ENCODE measurements at regions not wholly inside any gene's neighbourhood (a gene's known extent, or its start where the extent isn't known, plus 50 kb on each side); places are given as distances from the start of the nearest gene placed in this dataset.

DNA sequence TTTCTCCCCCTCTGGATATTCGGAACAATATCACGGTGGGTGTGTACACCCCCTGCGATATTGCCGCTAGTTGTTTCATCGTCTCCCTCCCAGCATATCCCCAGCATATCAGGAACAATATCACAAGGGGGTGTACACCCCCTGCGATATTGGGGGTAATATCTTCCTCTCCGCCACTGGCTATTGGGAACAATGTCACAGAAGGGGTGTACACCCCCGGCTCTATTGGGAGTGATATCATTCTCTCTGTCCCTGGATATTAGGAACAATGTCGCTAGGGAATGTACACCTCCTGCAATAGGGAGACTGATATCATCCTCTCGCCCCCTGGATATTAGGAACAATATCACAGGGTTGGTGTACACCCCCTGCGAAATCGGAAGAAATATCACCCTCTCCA is 1932.0 kb downstream of the SUCLG1 start:
- H3K27me3 ChIP-seq (replicated peaks in 1 of 2; ENCODE audit: control insufficient read depth in 2 of 2, insufficient read depth in 2 of 2, low read length in 1 of 2) = no peaks in the 10 kb centered on the region
- no peak overlapping the region for H3K4me3 ChIP-seq
- no peak overlapping the region for H2AFZ ChIP-seq (ENCODE audit: control insufficient read depth, low read depth, low read length)
- ChIA-PET RAD21 (ENCODE audit: unreplicated experiment) (no interaction called here), SMC1A (ENCODE audit: uncharacterized antibody, unreplicated experiment) (no interaction called here), CTCF (no interaction called here), POLR2A (no interaction called here)
- ATAC-seq = no peak
- no peaks in the 10 kb centered on the region for H3K36me3 ChIP-seq (ENCODE audit: control insufficient read depth in 2 of 2, insufficient read depth in 2 of 2, low read length in 1 of 2)
- no peak for DNase-seq (ENCODE audit: low read depth, low spot score)
- H3K4me2 ChIP-seq (ENCODE audit: control insufficient read depth, insufficient read depth) = no peak overlapping the region
- TF ChIP-seq RB1 (IDR thresholded peaks at IDR 0.05; ENCODE audit: borderline replicate concordance) (no peak), ZNF384 (IDR thresholded peaks at IDR 0.05; ENCODE audit: borderline replicate concordance, low read depth, low read length) (no peak), RAD21 (IDR thresholded peaks at IDR 0.05; ENCODE audit: insufficient read depth, low read depth, low read length) (no peak), POLR2AphosphoS5 (IDR thresholded peaks at IDR 0.05; ENCODE audit: low read length) (no peak), SMAD1 (IDR thresholded peaks at IDR 0.05; ENCODE audit: low read depth, partially characterized antibody) (no peak), BRCA1 (IDR thresholded peaks at IDR 0.05; ENCODE audit: low read depth, low read length) (no peak), ZBED1 (IDR thresholded peaks at IDR 0.05; ENCODE audit: borderline replicate concordance) (no peak), IKZF1 (conservative IDR thresholded peaks at IDR 0.05) (no peak), EED (IDR thresholded peaks at IDR 0.05; ENCODE audit: low read depth) (no peak), SP1 (IDR thresholded peaks at IDR 0.05; ENCODE audit: low read depth, low read length) (no peak), MTA2 (IDR thresholded peaks at IDR 0.05; ENCODE audit: low read depth) (no peak), PAX5 (IDR thresholded peaks at IDR 0.05; ENCODE audit: borderline replicate concordance, low read depth, low read length) (no peak), CREM (IDR thresholded peaks at IDR 0.05; ENCODE audit: low read depth) (no peak), DPF2 (IDR thresholded peaks at IDR 0.05) (no peak)
- TF ChIP-seq, protein P1, sequence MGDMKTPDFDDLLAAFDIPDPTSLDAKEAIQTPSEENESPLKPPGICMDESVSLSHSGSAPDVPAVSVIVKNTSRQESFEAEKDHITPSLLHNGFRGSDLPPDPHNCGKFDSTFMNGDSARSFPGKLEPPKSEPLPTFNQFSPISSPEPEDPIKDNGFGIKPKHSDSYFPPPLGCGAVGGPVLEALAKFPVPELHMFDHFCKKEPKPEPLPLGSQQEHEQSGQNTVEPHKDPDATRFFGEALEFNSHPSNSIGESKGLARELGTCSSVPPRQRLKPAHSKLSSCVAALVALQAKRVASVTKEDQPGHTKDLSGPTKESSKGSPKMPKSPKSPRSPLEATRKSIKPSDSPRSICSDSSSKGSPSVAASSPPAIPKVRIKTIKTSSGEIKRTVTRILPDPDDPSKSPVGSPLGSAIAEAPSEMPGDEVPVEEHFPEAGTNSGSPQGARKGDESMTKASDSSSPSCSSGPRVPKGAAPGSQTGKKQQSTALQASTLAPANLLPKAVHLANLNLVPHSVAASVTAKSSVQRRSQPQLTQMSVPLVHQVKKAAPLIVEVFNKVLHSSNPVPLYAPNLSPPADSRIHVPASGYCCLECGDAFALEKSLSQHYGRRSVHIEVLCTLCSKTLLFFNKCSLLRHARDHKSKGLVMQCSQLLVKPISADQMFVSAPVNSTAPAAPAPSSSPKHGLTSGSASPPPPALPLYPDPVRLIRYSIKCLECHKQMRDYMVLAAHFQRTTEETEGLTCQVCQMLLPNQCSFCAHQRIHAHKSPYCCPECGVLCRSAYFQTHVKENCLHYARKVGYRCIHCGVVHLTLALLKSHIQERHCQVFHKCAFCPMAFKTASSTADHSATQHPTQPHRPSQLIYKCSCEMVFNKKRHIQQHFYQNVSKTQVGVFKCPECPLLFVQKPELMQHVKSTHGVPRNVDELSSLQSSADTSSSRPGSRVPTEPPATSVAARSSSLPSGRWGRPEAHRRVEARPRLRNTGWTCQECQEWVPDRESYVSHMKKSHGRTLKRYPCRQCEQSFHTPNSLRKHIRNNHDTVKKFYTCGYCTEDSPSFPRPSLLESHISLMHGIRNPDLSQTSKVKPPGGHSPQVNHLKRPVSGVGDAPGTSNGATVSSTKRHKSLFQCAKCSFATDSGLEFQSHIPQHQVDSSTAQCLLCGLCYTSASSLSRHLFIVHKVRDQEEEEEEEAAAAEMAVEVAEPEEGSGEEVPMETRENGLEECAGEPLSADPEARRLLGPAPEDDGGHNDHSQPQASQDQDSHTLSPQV (IDR thresholded peaks at IDR 0.05) = no peak
- TF ChIP-seq, protein P2, sequence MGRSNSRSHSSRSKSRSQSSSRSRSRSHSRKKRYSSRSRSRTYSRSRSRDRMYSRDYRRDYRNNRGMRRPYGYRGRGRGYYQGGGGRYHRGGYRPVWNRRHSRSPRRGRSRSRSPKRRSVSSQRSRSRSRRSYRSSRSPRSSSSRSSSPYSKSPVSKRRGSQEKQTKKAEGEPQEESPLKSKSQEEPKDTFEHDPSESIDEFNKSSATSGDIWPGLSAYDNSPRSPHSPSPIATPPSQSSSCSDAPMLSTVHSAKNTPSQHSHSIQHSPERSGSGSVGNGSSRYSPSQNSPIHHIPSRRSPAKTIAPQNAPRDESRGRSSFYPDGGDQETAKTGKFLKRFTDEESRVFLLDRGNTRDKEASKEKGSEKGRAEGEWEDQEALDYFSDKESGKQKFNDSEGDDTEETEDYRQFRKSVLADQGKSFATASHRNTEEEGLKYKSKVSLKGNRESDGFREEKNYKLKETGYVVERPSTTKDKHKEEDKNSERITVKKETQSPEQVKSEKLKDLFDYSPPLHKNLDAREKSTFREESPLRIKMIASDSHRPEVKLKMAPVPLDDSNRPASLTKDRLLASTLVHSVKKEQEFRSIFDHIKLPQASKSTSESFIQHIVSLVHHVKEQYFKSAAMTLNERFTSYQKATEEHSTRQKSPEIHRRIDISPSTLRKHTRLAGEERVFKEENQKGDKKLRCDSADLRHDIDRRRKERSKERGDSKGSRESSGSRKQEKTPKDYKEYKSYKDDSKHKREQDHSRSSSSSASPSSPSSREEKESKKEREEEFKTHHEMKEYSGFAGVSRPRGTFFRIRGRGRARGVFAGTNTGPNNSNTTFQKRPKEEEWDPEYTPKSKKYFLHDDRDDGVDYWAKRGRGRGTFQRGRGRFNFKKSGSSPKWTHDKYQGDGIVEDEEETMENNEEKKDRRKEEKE (IDR thresholded peaks at IDR 0.05) = no peak
- H3K79me2 ChIP-seq (ENCODE audit: control insufficient read depth, insufficient read depth, low read length) = no peaks in the 10 kb centered on the region
- H3K9me3 ChIP-seq (replicated peaks; ENCODE audit: control insufficient read depth, insufficient read depth, low read length) = no peaks in the 10 kb centered on the region
- H3K9ac ChIP-seq (ENCODE audit: control insufficient read depth, insufficient read depth, low read length) = no peak overlapping the region
- no peaks in the 10 kb centered on the region for H4K20me1 ChIP-seq (ENCODE audit: control insufficient read depth, insufficient read depth)
- intact Hi-C loops (cut with micrococcal nuclease; ENCODE audit: unreplicated experiment) (no loop called here), in situ Hi-C loops (cut with MboI) (no loop called here)
- 57% methylated on average over 12 of the region's 12 CpGs for WGBS (ENCODE audit: insufficient coverage, insufficient replicate concordance, low lambda C conversion rate, missing lambda C conversion rate)
- no peak for FAIRE-seq
- H3K27ac ChIP-seq (ENCODE audit: control insufficient read depth, insufficient read depth) = no peak overlapping the region
- BruUV-seq (replicated peaks) = no TSS peak
- no peaks in the 10 kb centered on the region for H3K4me1 ChIP-seq (ENCODE audit: control insufficient read depth, insufficient read depth, low read length)
